Colonic mucosa (tissue), 4 donors: ENCODE measurements at regions not wholly inside any gene's neighbourhood (a gene's known extent, or its start where the extent isn't known, plus 50 kb on each side); places are given as distances from the start of the nearest gene placed in this dataset.

Source experiments
- DNase-seq: peaks from one replicate; pipeline ENCODE4 v3.0.0-alpha.2; 2020
- H3K27ac ChIP-seq: fragments of 200-600 bp; one replicate; pipeline ENCODE4 v1.8.0; 2021
- H3K27me3 ChIP-seq: fragments of 200-600 bp; one replicate; pipeline ENCODE4 v1.8.0; 2021
- H3K36me3 ChIP-seq: fragments of 200-600 bp; one replicate; pipeline ENCODE4 v1.8.0; 2021
- H3K4me1 ChIP-seq: fragments of 200-600 bp; one replicate; pipeline ENCODE4 v1.8.0; 2021; ENCODE audit warnings: mild to moderate bottlenecking
- H3K4me3 ChIP-seq: fragments of 200-600 bp; one replicate; pipeline ENCODE4 v1.8.0; 2021
- H3K9ac ChIP-seq, 2 donors: one replicate each; pipeline ENCODE4 v1.7.0; 2013; ENCODE audit warnings: control low read depth in 2 of 2, low read depth in 2 of 2, low read length in 2 of 2
- H3K9me3 ChIP-seq: fragments of 200-600 bp; one replicate; pipeline ENCODE4 v1.8.0; 2021
- CTCF ChIP-seq: fragments of 200-600 bp; IDR thresholded peaks from one replicate; pipeline ENCODE4 v1.8.0; 2022; ENCODE audit warnings: antibody characterized with exemption, mild to moderate bottlenecking
- intact Hi-C: fragments of 100-400 bp; cut with DNase I; formaldehyde crosslinking; loops from one replicate; pipeline ENCODE4 v1.14.1; 2022
- donor health status: healthy.
- donor health status: DM: no; HTN: no; CAD: no.
- donor health status: DM: no; HTN: no; CAD: no.

DNA sequence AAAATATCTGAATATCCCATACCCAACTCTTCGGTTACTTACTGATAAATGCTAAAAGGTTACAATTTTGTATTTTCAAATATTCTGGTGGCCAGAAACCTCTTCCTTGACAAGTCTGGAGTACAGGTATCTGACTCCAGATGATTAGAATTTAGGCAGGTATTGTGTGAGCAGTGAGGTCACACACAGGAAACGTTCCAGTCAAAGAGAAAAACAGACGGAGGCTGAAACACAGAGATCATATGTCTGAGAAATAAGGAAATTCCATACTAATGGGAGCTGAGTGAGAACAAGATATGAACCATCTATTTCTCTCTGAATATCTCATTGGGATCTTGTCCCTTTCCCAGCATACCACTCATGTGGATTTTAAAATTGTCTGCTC lies 89.4 kb upstream of the IGLL5 start:
- Histone ChIP-seq H3K4me1 (no peaks in the 10 kb centered on the region), H3K9ac (no peak overlapping the region), H3K9me3 (no peaks in the 10 kb centered on the region), H3K27me3 (no peaks in the 10 kb centered on the region), H3K27ac (no peak overlapping the region), H3K36me3 (no peaks in the 10 kb centered on the region), H3K4me3 (no peak overlapping the region)
- TF ChIP-seq CTCF = no peak
- no peak for DNase-seq
- intact Hi-C loops = no loop called here

- no peak for DNase-seq
- Histone ChIP-seq H3K4me1 (no peaks in the 10 kb centered on the region), H3K36me3 (no peaks in the 10 kb centered on the region), H3K9me3 (no peaks in the 10 kb centered on the region), H3K27ac (no peak overlapping the region), H3K27me3 (no peaks in the 10 kb centered on the region), H3K9ac (no peak overlapping the region), H3K4me3 (no peak overlapping the region)
- intact Hi-C loops = no loop called here
- TF ChIP-seq CTCF = no peak
Observed at GRCh38 chr22:22798716-22799115, 88.9 kb upstream of the IGLL5 start.

DNA sequence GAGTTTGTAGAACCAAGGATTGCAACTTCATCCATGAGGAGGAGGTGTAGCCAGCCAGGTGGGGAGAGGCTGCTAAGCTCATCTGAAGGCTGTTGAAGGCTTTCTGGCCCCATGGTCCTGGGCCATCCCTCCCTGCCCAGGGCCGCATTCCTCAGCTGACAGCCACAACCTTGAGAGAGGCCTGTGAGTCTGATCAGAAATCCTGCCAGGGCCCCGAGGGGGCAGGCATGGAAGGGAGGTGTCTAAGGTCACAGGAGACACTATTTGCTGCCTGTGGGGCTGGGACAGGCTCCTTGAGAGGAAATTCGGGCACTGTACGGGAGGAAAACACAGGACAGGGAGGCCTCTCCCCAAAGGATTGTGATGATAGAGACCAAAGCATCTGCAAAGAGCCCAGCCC lies 88.1 kb upstream of the IGLL5 start:
- no peak for DNase-seq

DNA sequence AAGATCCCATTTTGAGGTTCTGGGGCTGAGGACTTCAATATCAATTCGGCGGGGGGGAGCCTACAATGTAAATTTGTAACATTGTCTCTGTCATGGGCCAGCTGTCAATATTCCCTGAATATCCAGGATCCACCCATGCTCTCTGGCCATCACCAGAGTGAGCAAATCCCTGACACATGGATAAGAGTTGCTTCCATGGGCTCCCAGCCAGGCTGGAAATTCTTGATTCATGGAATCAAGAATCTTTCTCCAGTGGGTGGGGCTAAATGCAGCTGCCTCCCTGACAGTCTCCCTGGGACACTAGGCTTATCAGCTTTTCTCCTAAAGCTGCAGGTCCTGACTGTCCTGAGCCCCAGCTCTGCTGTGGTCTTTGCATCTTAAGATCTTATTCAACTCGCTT lies 86.9 kb upstream of the IGLL5 start:
- no peak overlapping the region for H3K4me3 ChIP-seq
- no peak overlapping the region for H3K9ac ChIP-seq
- intact Hi-C loops = no loop called here
- H3K27ac ChIP-seq = no peak overlapping the region
- no peaks in the 10 kb centered on the region for H3K9me3 ChIP-seq
- no peaks in the 10 kb centered on the region for H3K36me3 ChIP-seq
- H3K27me3 ChIP-seq = no peaks in the 10 kb centered on the region
- no peak for DNase-seq
- TF ChIP-seq CTCF = no peak
- no peaks in the 10 kb centered on the region for H3K4me1 ChIP-seq

More for the DNA sequence above, 88.1 kb upstream of the IGLL5 start:
- no peak overlapping the region for H3K9ac ChIP-seq
- intact Hi-C loops = no loop called here
- H3K4me1 ChIP-seq = no peaks in the 10 kb centered on the region
- H3K4me3 ChIP-seq = no peak overlapping the region
- no peaks in the 10 kb centered on the region for H3K9me3 ChIP-seq
- no peaks in the 10 kb centered on the region for H3K27me3 ChIP-seq
- H3K36me3 ChIP-seq = no peaks in the 10 kb centered on the region
- no peak for TF ChIP-seq CTCF
- no peak overlapping the region for H3K27ac ChIP-seq

- Histone ChIP-seq H3K36me3 (no peaks in the 10 kb centered on the region), H3K27me3 (no peaks in the 10 kb centered on the region), H3K4me1 (no peaks in the 10 kb centered on the region), H3K27ac (no peak overlapping the region), H3K9me3 (no peaks in the 10 kb centered on the region), H3K4me3 (no peak overlapping the region), H3K9ac (no peak overlapping the region)
- intact Hi-C loops = no loop called here
- no peak for TF ChIP-seq CTCF
- no peak for DNase-seq
Observed at GRCh38 chr22:22802339-22802970, 85.2 kb upstream of the IGLL5 start.
